Heart left ventricle (tissue), 16 donors: ENCODE measurements at regions not wholly inside any gene's neighbourhood (a gene's known extent, or its start where the extent isn't known, plus 50 kb on each side); places are given as distances from the start of the nearest gene placed in this dataset.

Experiments
- ATAC-seq, 4 donors: fragments of 200-7000 bp; cut with Tn5 transposase; one replicate each; pipeline ENCODE4 v1.9.1; 2020 to 2022; ENCODE audit warnings: moderate library complexity in 4 of 4, mild to moderate bottlenecking in 3 of 4, moderate number of reproducible peaks in 1 of 4
- DNase-seq, 5 donors: peaks; one replicate each; pipeline ENCODE4 v3.0.0-alpha.2; 2020
- H3K27ac ChIP-seq, 12 donors: fragments of 200-600 bp; sonication (generic) in 4 of 12; one replicate each; pipeline versions ENCODE4 v1.5.0 to v1.8.0; 2016 to 2022; ENCODE audit warnings: mild to moderate bottlenecking in 2 of 12
- H3K27me3 ChIP-seq, 9 donors: fragments of 200-600 bp; sonication (generic) in 2 of 9; one replicate each; pipeline versions ENCODE4 v1.5.1 to v1.8.0; 2016 to 2022; ENCODE audit warnings: mild to moderate bottlenecking in 3 of 9
- H3K36me3 ChIP-seq, 9 donors: fragments of 200-600 bp; sonication (generic) in 2 of 9; one replicate each; pipeline versions ENCODE4 v1.5.0 to v1.8.0; 2018 to 2022; ENCODE audit warnings: mild to moderate bottlenecking in 2 of 9
- H3K4me1 ChIP-seq, 12 donors: fragments of 200-600 bp; sonication (generic) in 4 of 12; one replicate each; pipeline versions ENCODE4 v1.5.0 to v1.8.0; 2016 to 2022; ENCODE audit warnings: mild to moderate bottlenecking in 3 of 12
- H3K4me3 ChIP-seq, 12 donors: fragments of 200-600 bp; sonication (generic) in 4 of 12; one replicate each; pipeline versions ENCODE4 v1.5.0 to v1.8.0; 2017 to 2022; ENCODE audit warnings: mild to moderate bottlenecking in 9 of 12, moderate library complexity in 4 of 12
- H3K9me3 ChIP-seq, 12 donors: fragments of 200-600 bp; sonication (generic) in 4 of 12; one replicate each; pipeline versions ENCODE4 v1.5.0 to v1.8.0; 2016 to 2022; ENCODE audit warnings: mild to moderate bottlenecking in 1 of 12
- POLR2A ChIP-seq, 2 donors: fragments of 450-650 bp; IDR thresholded peaks; one replicate each; pipeline ENCODE4 v1.6.1; 2017; ENCODE audit warnings: antibody characterized with exemption in 2 of 2, mild to moderate bottlenecking in 2 of 2, moderate library complexity in 2 of 2
- WGBS, 4 donors: extraction: QIAGEN DNeasy Blood & Tissue Kit in 2 of 4; methylation state at CpG; one replicate each; pipeline versions ENCODE4 v1.1.5 to v1.1.7; 2013 to 2018; 5-methylcytosine and 5-hydroxymethylcytosine counted together
- intact Hi-C, 10 donors: fragments of 100-400 bp; cut with DNase I; formaldehyde crosslinking; loops; one replicate each; pipeline versions ENCODE4 v1.11.1 to v1.14.2; 2022
- TF ChIP-seq, protein P1 (sequence below), 12 donors: fragments of 200-600 bp; sonication (generic) in 4 of 12; IDR thresholded peaks; one replicate each; pipeline versions ENCODE4 v1.5.0 to v1.8.0; 2018 to 2022; ENCODE audit warnings: antibody characterized with exemption in 12 of 12, mild to moderate bottlenecking in 5 of 12
- donor health status: ischemic (EF 13 %, LVEDD 7.1; RV severe dilation, severe dysfunction).
- donor health status: healthy with polysubstance abuse.
- donor health status: DM: no; HTN: yes; CAD: no.
- donor health status: DM: no; HTN: no; CAD: no.
- donor health status: ischemic (EF 25% LVEDD 6.9; RV normal size, moderate dysfunction).
- donor health status: ischemic (EF 25% LVEDD 5.7; RV mildly dilated, moderate dysfunction).
- donor health status: healthy.
- donor health status: DM: yes; HTN: yes; CAD: no.
- donor health status: ischemic (EF 35%, LVEDD 5.7; RV mildly dilated, moderate dysfunction).
- donor health status: nonischemic (EF 11% LVEDD 7.7; RV severe dilation, severe dysfunction).
- donor health status: DM: yes; HTN: yes; CAD: no.
- donor health status: PGD.
- donor health status: ischemic (EF 29% LVEDD 5.4; RV normal size, mild dysfunction).
- donor health status: nonischemic (EF 23%, LVEDD 6.1; RV moderate dilation, normal function).

DNA sequence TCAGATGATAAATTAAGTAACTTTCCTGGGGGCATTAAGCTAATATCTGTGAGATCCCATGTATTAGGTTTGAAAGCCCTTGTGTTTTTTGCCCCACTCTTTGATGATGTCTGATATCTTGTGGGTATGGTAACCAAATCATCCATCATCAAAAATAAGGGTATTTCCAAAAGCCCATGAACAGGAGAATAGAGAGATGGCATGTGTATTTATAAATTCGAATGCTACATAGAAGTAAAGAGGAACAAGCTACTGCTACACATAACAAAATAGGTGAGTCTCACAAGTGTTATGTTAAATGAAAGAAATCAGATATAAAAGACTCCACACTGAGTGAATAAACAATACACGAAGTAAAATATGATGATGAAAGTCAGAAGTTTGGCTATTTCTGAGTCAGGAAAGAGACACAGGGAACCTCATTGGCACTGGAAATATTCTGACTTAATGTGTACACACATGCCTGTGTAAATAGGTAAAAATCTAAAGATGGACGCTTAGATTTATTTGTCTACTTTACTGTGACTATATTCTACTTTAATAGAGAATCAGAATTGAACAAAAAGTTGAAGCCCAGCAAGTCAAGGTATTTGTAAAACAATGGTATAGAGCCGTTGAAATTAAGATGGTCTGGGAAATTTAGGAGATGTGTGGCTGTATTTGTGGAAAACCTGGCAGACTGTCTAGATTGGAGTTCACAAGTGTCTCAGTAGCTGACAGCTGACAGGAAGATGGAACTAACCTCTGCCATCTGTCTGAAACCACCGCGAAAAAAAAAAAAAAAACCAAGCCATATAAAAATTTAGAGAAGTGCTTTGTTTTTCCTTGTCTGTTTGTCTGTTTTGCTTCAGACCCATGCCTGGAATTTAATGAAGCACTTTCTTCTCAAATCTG lies 111.0 kb upstream of the TGFBR2 start:
- DNase-seq (no peak), ATAC-seq (no peak)
- Histone ChIP-seq H3K27me3 (no peaks in the 10 kb centered on the region), H3K9me3 (no peaks in the 10 kb centered on the region), H3K27ac (peak overlapping the region; percentile 38 to 91 (median 71)), H3K4me3 (no peak overlapping the region), H3K36me3 (no peaks in the 10 kb centered on the region), H3K4me1 (peaks cover 0 to 59% (median 14%) of the 10 kb centered on the region in 12 donors)
- no peak for TF ChIP-seq POLR2A (IDR thresholded peaks at IDR 0.05)
- TF ChIP-seq, protein P1, sequence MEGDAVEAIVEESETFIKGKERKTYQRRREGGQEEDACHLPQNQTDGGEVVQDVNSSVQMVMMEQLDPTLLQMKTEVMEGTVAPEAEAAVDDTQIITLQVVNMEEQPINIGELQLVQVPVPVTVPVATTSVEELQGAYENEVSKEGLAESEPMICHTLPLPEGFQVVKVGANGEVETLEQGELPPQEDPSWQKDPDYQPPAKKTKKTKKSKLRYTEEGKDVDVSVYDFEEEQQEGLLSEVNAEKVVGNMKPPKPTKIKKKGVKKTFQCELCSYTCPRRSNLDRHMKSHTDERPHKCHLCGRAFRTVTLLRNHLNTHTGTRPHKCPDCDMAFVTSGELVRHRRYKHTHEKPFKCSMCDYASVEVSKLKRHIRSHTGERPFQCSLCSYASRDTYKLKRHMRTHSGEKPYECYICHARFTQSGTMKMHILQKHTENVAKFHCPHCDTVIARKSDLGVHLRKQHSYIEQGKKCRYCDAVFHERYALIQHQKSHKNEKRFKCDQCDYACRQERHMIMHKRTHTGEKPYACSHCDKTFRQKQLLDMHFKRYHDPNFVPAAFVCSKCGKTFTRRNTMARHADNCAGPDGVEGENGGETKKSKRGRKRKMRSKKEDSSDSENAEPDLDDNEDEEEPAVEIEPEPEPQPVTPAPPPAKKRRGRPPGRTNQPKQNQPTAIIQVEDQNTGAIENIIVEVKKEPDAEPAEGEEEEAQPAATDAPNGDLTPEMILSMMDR (IDR thresholded peaks at IDR 0.05), result no peak
- 51 to 76% (median 74%) methylated on average over 6 of the region's 6 CpGs for WGBS, 4 donors
- intact Hi-C loops, result no loop called here

- Histone ChIP-seq H3K9me3 (no peaks in the 10 kb centered on the region), H3K36me3 (no peaks in the 10 kb centered on the region), H3K27ac (peak overlapping the region; percentile 38 to 91 (median 71)), H3K4me1 (peaks cover 0 to 59% (median 14%) of the 10 kb centered on the region in 12 donors), H3K4me3 (no peak overlapping the region), H3K27me3 (no peaks in the 10 kb centered on the region)
- 70 to 82% (median 74%) methylated on average over 15 of the region's 15 CpGs for WGBS, 4 donors
- intact Hi-C loops, result no loop called here
- no peak for TF ChIP-seq POLR2A (IDR thresholded peaks at IDR 0.05)
- peak; percentile 62 to 71 (median 64) for ATAC-seq
- DNase-seq, result peak in 1 of 5 donors; percentile 32
Observed at GRCh38 chr3:30496066-30496966, 110.1 kb upstream of the TGFBR2 start.

GRCh38 chr3:30498587-30498967 lies 107.8 kb upstream of the TGFBR2 start:
- Histone ChIP-seq H3K36me3 (no peaks in the 10 kb centered on the region), H3K27me3 (no peaks in the 10 kb centered on the region), H3K4me3 (no peak overlapping the region), H3K9me3 (no peaks in the 10 kb centered on the region), H3K4me1 (peaks cover 0 to 44% (median 14%) of the 10 kb centered on the region in 12 donors), H3K27ac (peak overlapping the region in 8 of 12 donors; percentile 9 to 83 (median 35))
- 88 to 100% (median 95%) methylated on average over 1 of the region's 1 CpG for WGBS, 4 donors
- DNase-seq, result no peak
- TF ChIP-seq, protein P1 (IDR thresholded peaks at IDR 0.05), result no peak
- no peak for TF ChIP-seq POLR2A (IDR thresholded peaks at IDR 0.05)
- intact Hi-C loops, result no loop called here
- peak; percentile 45 to 74 (median 52) for ATAC-seq

DNA sequence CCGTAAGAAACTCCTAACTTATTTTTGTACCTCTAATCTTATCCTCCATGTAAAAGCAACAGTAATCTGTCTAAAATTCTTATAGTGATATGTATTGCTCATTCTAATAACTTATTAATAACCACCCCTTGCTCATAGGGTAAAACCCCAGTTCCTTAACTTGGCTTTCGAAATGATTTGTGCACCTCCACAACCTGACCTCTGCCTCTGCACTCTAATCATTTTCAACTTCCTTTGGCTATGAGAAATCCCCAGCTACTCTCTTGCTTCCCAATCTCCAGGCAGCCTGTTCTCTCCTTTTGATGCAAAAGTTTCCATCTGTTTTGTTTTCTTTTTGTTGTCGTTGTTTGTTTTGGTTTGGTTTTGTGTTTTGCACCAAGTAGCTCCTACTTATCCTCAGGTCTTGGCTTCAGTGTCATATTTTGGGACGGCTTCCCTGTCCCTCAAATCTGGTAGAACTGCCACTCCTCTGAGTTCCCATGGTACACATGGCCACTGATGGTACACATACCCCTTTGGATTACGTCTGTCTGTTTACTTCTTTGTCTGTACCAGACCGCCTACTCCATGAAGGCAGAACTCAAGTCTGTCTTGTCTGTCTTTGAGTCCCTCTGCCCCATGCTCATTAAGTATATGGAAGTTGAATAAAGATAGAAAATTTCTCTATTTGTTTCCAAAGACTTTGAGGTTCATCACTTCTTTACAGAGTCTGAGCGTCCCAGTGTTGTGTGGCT lies 105.6 kb upstream of the TGFBR2 start:
- H3K4me3 ChIP-seq, result no peak overlapping the region
- intact Hi-C loops, result no loop called here
- peaks cover 0 to 29% (median 12%) of the 10 kb centered on the region in 12 donors for H3K4me1 ChIP-seq
- WGBS, 4 donors, result 88 to 94% (median 90%) methylated on average over 7 of the region's 7 CpGs
- DNase-seq (no peak), ATAC-seq (no peak)
- no peaks in the 10 kb centered on the region for H3K27me3 ChIP-seq
- no peak overlapping the region for H3K27ac ChIP-seq
- TF ChIP-seq, protein P1 (IDR thresholded peaks at IDR 0.05), result no peak
- no peak for TF ChIP-seq POLR2A (IDR thresholded peaks at IDR 0.05)
- no peaks in the 10 kb centered on the region for H3K36me3 ChIP-seq
- H3K9me3 ChIP-seq, result no peaks in the 10 kb centered on the region
